ENCODE measurements at regions not wholly inside any gene's neighbourhood (a gene's known extent, or its start where the extent isn't known, plus 50 kb on each side); places are given as distances from the start of the nearest gene placed in this dataset.

GRCh38 chr7:52475001-52475582 is 560.3 kb upstream of the POM121L12 start:
- Mint-ChIP-seq H3K36me3 (ENCODE audit: insufficient read depth) (no peaks in the 10 kb centered on the region), H3K4me3 (ENCODE audit: low read depth) (no peak overlapping the region), H3K27me3 (no peaks in the 10 kb centered on the region), H3K9me3 (ENCODE audit: low read depth) (no peaks in the 10 kb centered on the region), H3K4me1 (ENCODE audit: low read depth) (no peaks in the 10 kb centered on the region), H3K27ac (no peak overlapping the region)
- TF ChIP-seq, protein P1, sequence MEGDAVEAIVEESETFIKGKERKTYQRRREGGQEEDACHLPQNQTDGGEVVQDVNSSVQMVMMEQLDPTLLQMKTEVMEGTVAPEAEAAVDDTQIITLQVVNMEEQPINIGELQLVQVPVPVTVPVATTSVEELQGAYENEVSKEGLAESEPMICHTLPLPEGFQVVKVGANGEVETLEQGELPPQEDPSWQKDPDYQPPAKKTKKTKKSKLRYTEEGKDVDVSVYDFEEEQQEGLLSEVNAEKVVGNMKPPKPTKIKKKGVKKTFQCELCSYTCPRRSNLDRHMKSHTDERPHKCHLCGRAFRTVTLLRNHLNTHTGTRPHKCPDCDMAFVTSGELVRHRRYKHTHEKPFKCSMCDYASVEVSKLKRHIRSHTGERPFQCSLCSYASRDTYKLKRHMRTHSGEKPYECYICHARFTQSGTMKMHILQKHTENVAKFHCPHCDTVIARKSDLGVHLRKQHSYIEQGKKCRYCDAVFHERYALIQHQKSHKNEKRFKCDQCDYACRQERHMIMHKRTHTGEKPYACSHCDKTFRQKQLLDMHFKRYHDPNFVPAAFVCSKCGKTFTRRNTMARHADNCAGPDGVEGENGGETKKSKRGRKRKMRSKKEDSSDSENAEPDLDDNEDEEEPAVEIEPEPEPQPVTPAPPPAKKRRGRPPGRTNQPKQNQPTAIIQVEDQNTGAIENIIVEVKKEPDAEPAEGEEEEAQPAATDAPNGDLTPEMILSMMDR (IDR thresholded peaks at IDR 0.05; ENCODE audit: unreplicated experiment) = no peak
- no peak for DNase-seq (ENCODE audit: low spot score, unreplicated experiment)

- no peak overlapping the region for H3K4me3 Mint-ChIP-seq (ENCODE audit: low read depth)
- H3K9me3 Mint-ChIP-seq (ENCODE audit: low read depth) = no peaks in the 10 kb centered on the region
- peaks cover 2% of the 10 kb centered on the region for H3K27me3 Mint-ChIP-seq
- no peak overlapping the region for H3K27ac Mint-ChIP-seq
- no peak for DNase-seq (ENCODE audit: low spot score, unreplicated experiment)
- H3K36me3 Mint-ChIP-seq (ENCODE audit: insufficient read depth) = no peaks in the 10 kb centered on the region
- TF ChIP-seq, protein P1 (IDR thresholded peaks at IDR 0.05; ENCODE audit: unreplicated experiment) = no peak
- no peaks in the 10 kb centered on the region for H3K4me1 Mint-ChIP-seq (ENCODE audit: low read depth)
These were observed 561.7 kb upstream of the POM121L12 start for GRCh38 chr7:52473756-52474155.

DNA sequence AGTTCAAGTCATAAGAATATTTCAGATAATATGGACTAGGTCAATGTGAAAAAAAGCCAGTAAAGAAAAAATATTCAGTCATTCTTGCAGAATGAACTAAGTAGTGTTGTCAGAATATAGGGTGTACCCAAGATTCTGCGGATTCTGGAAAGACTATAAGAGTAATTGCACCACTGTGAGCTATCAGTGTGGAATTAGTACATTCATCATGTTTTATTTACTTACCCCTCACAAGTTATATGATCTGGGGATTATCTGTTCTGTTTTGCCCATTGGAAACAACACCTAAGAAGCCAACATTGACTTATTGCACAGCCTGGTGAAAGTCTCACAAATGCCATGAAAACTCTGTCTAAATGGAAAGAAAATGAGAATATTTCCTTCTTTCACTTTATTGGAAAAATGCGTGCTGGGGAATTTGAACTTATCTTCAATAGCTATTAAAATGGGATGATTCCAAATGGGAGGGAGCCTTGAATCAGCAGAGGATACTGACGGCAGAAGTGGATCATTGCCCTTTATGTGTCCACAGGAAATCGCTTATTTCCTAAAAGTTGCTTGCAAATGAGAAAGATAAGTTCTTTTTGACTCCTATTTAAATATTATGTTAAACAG is 563.3 kb upstream of the POM121L12 start:
- Mint-ChIP-seq H3K27ac (no peak overlapping the region), H3K4me3 (ENCODE audit: low read depth) (no peak overlapping the region), H3K9me3 (ENCODE audit: low read depth) (no peaks in the 10 kb centered on the region), H3K27me3 (peaks cover 2% of the 10 kb centered on the region), H3K36me3 (ENCODE audit: insufficient read depth) (no peaks in the 10 kb centered on the region), H3K4me1 (ENCODE audit: low read depth) (no peaks in the 10 kb centered on the region)
- TF ChIP-seq, protein P1 (IDR thresholded peaks at IDR 0.05; ENCODE audit: unreplicated experiment) = no peak
- no peak for DNase-seq (ENCODE audit: low spot score, unreplicated experiment)

- H3K9me3 Mint-ChIP-seq (ENCODE audit: low read depth) = no peaks in the 10 kb centered on the region
- H3K4me3 Mint-ChIP-seq (ENCODE audit: low read depth) = no peak overlapping the region
- TF ChIP-seq, protein P1 (IDR thresholded peaks at IDR 0.05; ENCODE audit: unreplicated experiment) = no peak
- H3K27ac Mint-ChIP-seq = no peak overlapping the region
- no peaks in the 10 kb centered on the region for H3K36me3 Mint-ChIP-seq (ENCODE audit: insufficient read depth)
- no peak for DNase-seq (ENCODE audit: low spot score, unreplicated experiment)
- H3K4me1 Mint-ChIP-seq (ENCODE audit: low read depth) = no peaks in the 10 kb centered on the region
- peaks cover 2% of the 10 kb centered on the region for H3K27me3 Mint-ChIP-seq
These were observed 570.2 kb upstream of the POM121L12 start for GRCh38 chr7:52465216-52465615.

GRCh38 chr7:52463341-52463740 is 572.1 kb upstream of the POM121L12 start:
- no peaks in the 10 kb centered on the region for H3K9me3 Mint-ChIP-seq (ENCODE audit: low read depth)
- DNase-seq (ENCODE audit: low spot score, unreplicated experiment) = no peak
- no peaks in the 10 kb centered on the region for H3K27me3 Mint-ChIP-seq
- no peaks in the 10 kb centered on the region for H3K36me3 Mint-ChIP-seq (ENCODE audit: insufficient read depth)
- H3K27ac Mint-ChIP-seq = no peak overlapping the region
- H3K4me1 Mint-ChIP-seq (ENCODE audit: low read depth) = no peaks in the 10 kb centered on the region
- TF ChIP-seq, protein P1 (IDR thresholded peaks at IDR 0.05; ENCODE audit: unreplicated experiment) = no peak
- no peak overlapping the region for H3K4me3 Mint-ChIP-seq (ENCODE audit: low read depth)

All from progenitor cell of endocrine pancreas (in vitro differentiated cells).